ENCODE measurements at regions not wholly inside any gene's neighbourhood (a gene's known extent, or its start where the extent isn't known, plus 50 kb on each side); places are given as distances from the start of the nearest gene placed in this dataset.
"Not testable (repeated sequence)": the region's sequence is repeated elsewhere in the genome, so short reads cannot be mapped to it uniquely, and the experiment has no call there.

- peak; percentile 13 for DNase-seq (ENCODE audit: low spot score)
Observed at GRCh38 chr19:27972291-27973040, 1240.5 kb downstream of the UQCRFS1 start.

GRCh38 chr19:27971869-27972268 lies 1241.1 kb downstream of the UQCRFS1 start:
- no peak for DNase-seq (ENCODE audit: low spot score)

GRCh38 chr19:27971071-27971470 lies 1241.9 kb downstream of the UQCRFS1 start:
- no peak for DNase-seq (ENCODE audit: low spot score)

GRCh38 chr19:27966390-27966816 lies 1246.5 kb downstream of the UQCRFS1 start:
- peak; percentile 46 for DNase-seq (ENCODE audit: low spot score)

GRCh38 chr19:27964185-27964584 lies 1248.8 kb downstream of the UQCRFS1 start:
- no peak for DNase-seq (ENCODE audit: low spot score)

- DNase-seq (ENCODE audit: low spot score) = no peak
Observed at GRCh38 chr19:27962264-27962663, 1250.7 kb downstream of the UQCRFS1 start.

GRCh38 chr19:27955485-27956480 lies 1257.2 kb downstream of the UQCRFS1 start:
- DNase-seq (ENCODE audit: low spot score) = no peak

GRCh38 chr19:27942607-27943006 lies 1270.3 kb downstream of the UQCRFS1 start:
- DNase-seq (ENCODE audit: low spot score) = not testable (repeated sequence)

GRCh38 chr19:27936139-27936538 lies 1276.8 kb downstream of the UQCRFS1 start:
- DNase-seq (ENCODE audit: low spot score) = no peak

GRCh38 chr19:27935669-27936068 lies 1277.3 kb downstream of the UQCRFS1 start:
- no peak for DNase-seq (ENCODE audit: low spot score)

GRCh38 chr19:27929399-27929798 lies 1283.6 kb downstream of the UQCRFS1 start:
- DNase-seq (ENCODE audit: low spot score) = no peak

GRCh38 chr19:27925202-27925601 lies 1287.7 kb downstream of the UQCRFS1 start:
- DNase-seq (ENCODE audit: low spot score) = no peak

- DNase-seq (ENCODE audit: low spot score) = no peak
Observed at GRCh38 chr19:27922970-27923369, 1290.0 kb downstream of the UQCRFS1 start.

GRCh38 chr19:27920774-27921173 lies 1292.2 kb downstream of the UQCRFS1 start:
- no peak for DNase-seq (ENCODE audit: low spot score)

- no peak for DNase-seq (ENCODE audit: low spot score)
Observed at GRCh38 chr19:27918818-27919217, 1294.1 kb downstream of the UQCRFS1 start.

GRCh38 chr19:27911122-27911898 lies 1301.6 kb downstream of the UQCRFS1 start:
- DNase-seq (ENCODE audit: low spot score) = no peak

- DNase-seq (ENCODE audit: low spot score) = no peak
Observed at GRCh38 chr19:27909861-27910260, 1303.1 kb downstream of the UQCRFS1 start.

GRCh38 chr19:27909185-27909840 lies 1303.6 kb downstream of the UQCRFS1 start:
- DNase-seq (ENCODE audit: low spot score) = no peak

- no peak for DNase-seq (ENCODE audit: low spot score)
Observed at GRCh38 chr19:27906081-27906480, 1306.9 kb downstream of the UQCRFS1 start.

GRCh38 chr19:27905074-27905473 lies 1307.9 kb downstream of the UQCRFS1 start:
- no peak for DNase-seq (ENCODE audit: low spot score)

GRCh38 chr19:27901078-27901477 lies 1311.9 kb downstream of the UQCRFS1 start:
- no peak for DNase-seq (ENCODE audit: low spot score)

All from HT-29 (cell line).